Renal cortical epithelial cell (primary cell): ENCODE measurements at regions not wholly inside any gene's neighbourhood (a gene's known extent, or its start where the extent isn't known, plus 50 kb on each side); places are given as distances from the start of the nearest gene placed in this dataset.

Experiments used
- DNase-seq: peaks from one replicate; pipeline ENCODE4 v3.0.0-alpha.2; 2011; ENCODE audit warnings: low read depth

DNA sequence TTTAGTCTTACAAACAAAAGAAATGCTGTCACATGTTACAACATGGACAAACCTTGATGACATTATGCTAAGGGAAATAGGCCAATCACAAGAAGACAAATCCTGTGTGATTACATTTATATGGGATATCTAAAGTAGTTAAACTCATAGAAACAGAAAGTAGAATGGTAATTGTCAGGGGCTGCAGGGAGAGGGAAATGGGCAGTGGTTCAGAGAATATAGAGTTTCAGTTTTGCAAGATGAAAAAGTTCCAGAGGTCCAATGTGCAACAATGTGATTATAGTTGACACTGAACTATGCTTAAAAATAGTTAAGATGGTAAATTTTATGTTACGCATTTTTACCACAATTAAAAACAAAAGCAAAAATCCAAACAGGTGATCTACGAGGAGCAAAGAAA lies 265.5 kb downstream of the NDUFS4 start:
- DNase-seq, result no peak

DNA sequence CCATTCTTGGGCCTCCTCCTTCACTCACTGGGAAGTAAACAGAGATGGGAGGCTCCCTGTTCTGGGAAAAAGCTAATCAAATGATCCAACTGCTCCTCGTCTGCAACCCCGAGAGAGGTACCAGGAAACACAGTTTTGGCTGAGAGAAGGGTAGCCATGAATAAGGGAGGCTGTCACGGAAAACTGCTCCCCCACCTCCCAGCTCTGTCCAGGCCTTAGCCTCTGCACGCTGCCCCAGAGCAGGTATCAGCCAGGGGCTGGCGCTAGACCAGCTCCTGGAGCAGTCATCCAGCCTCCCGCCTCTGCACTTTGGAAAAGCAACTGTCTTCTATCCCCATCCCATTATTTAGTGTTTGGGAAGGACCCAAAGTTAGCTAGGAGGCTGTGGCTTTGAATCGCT lies 266.1 kb downstream of the NDUFS4 start:
- DNase-seq, result no peak

DNA sequence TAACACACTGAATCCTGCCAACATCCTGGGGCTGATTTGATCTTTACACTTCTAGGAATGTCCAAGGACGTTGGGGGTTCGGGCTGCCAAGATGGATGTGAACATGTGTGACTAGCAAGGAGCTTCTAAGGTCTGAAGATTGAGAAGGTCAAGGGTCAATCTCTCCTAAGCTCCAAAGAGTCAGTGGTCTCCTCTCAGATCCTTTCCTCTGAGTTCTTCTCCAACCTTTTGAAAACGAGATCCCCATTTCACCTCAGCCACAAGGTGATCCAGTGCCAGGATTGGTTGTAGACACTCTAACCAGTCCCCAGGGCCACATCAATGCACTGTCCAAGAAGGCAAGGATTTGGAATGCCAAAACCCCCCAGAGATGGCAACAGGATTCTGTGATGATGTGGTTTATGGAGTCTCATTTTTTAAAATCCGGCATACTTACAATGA lies 266.8 kb downstream of the NDUFS4 start:
- no peak for DNase-seq

DNA sequence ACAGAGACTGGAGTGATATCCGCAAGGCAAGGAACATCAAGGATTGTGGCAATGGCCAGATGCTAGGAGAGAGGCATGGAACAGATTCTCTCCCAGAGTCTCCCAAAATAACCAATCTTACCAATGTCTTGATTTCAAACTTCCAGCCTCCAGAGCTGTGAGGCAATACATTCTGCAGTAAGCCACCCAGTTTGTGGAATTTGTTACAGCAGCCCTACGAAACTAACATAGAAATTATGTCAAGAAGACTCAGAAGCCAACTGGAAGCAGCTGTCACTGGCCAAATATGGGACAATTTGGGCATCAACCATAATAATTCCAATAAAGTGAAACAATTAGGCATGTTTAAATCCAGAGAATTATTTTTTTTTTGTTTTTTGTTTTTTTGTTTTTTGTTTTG lies 271.1 kb downstream of the NDUFS4 start:
- no peak for DNase-seq
